Mammary epithelial cell (primary cell): ENCODE measurements at regions not wholly inside any gene's neighbourhood (a gene's known extent, or its start where the extent isn't known, plus 50 kb on each side); places are given as distances from the start of the nearest gene placed in this dataset.

Experiments
- CTCF ChIP-seq, 2 donors: IDR thresholded peaks in 1 of 2; conservative IDR thresholded peaks in 1 of 2; 2 replicates each; pipeline ENCODE4 v1.5.1; 2011 to 2012; ENCODE audit warnings: inconsistent platforms in 2 of 2, low read length in 2 of 2, mild to moderate bottlenecking in 2 of 2, control low read depth in 1 of 2, low read depth in 1 of 2; ENCODE audit not compliant: insufficient read depth in 1 of 2; ENCODE audit errors: extremely low read depth in 1 of 2
- EZH2 ChIP-seq: IDR thresholded peaks from 2 replicates; pipeline ENCODE4 v1.6.1; 2012; ENCODE audit warnings: low read length, inconsistent platforms, borderline replicate concordance

GRCh38 chr3:34947834-34948233, 691.5 kb upstream of the ARPP21 start:
- no peak for TF ChIP-seq EZH2
- TF ChIP-seq CTCF (conservative IDR thresholded peaks at IDR 0.05 in 1 of 2, IDR thresholded peaks at IDR 0.05 in 1 of 2; ENCODE audit: extremely low read depth in 1 of 2, insufficient read depth in 1 of 2, low read depth in 1 of 2, low read length in 2 of 2), result no peak
